Coronary artery (tissue), 2 donors: ENCODE measurements at regions not wholly inside any gene's neighbourhood (a gene's known extent, or its start where the extent isn't known, plus 50 kb on each side); places are given as distances from the start of the nearest gene placed in this dataset.
"Not testable (repeated sequence)": the region's sequence is repeated elsewhere in the genome, so short reads cannot be mapped to it uniquely, and the experiment has no call there.

Experiments
- DNase-seq: peaks from one replicate; pipeline ENCODE4 v3.0.0-alpha.2; 2017; ENCODE audit warnings: low spot score
- H3K27ac ChIP-seq, 2 donors: fragments of 200-600 bp; sonication (generic); one replicate each; pipeline ENCODE4 v1.5.1; 2016 to 2019
- H3K4me3 ChIP-seq: fragments of 200-600 bp; sonication (generic); 2 replicates; pipeline ENCODE4 v1.5.1; 2016; ENCODE audit warnings: mild to moderate bottlenecking, moderate library complexity

DNA sequence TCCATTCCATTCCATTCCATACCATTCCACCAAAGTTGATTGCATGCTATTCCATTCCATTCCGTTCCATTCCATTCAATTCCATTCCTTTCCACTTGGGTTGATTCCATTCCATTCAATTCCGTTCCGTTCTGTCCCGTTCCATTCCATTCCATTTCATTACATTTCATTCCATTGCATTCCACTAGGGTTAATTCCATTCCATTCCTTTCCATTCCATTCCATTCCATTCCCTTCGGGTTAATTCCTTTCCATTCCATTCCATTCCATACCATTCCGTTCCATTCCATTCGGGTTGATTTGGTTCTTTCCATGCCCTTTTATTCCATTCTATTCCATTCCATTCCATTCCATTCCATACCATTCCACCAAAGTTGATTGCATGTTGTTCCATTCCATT lies 131.9 kb downstream of the CWH43 start:
- not testable (repeated sequence) for H3K27ac ChIP-seq, DNase-seq, H3K4me3 ChIP-seq

GRCh38 chr4:49118379-49119212 lies 132.5 kb downstream of the CWH43 start:
- not testable (repeated sequence) for H3K4me3 ChIP-seq, DNase-seq, H3K27ac ChIP-seq

DNA sequence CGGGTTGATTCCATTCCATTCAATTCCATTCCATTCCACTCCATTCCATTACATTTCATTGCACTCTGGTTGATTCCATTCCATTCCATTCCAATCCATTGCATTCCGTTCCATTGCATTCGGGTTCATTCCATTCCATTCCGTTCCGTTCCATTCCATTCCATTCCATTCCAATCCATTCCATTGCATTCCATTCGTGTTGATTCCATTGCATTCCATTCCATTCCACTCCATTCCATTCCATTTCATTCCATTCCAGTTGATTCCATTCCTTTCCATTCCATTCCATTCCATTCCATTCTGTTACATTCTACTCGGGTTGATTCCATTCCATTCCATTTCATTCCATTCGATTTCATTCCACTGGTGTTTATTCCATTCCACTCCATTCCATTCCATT lies 133.3 kb downstream of the CWH43 start:
- H3K4me3 ChIP-seq, H3K27ac ChIP-seq, DNase-seq: not testable (repeated sequence)

GRCh38 chr4:49120042-49120779 lies 134.1 kb downstream of the CWH43 start:
- not testable (repeated sequence) for H3K27ac ChIP-seq, H3K4me3 ChIP-seq, DNase-seq

- not testable (repeated sequence) for H3K27ac ChIP-seq, H3K4me3 ChIP-seq, DNase-seq
Observed at GRCh38 chr4:49120804-49121203, 134.7 kb downstream of the CWH43 start.

DNA sequence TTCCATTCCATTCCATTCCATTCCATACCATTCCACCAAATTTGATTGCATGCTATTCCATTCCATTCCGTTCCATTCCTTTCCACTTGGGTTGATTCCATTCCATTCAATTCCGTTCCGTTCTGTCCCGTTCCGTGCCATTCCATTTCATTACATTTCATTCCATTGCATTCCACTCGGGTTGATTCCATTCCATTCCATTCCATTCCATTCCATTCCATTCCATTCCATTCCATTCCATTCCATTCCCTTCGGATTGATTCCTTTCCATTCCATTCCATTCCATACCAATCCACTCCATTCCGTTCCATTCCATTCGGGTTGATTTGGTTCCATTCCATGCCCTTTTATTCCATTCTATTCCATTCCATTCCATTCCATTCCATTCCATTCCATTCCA lies 140.4 kb downstream of the CWH43 start:
- H3K4me3 ChIP-seq, DNase-seq, H3K27ac ChIP-seq: not testable (repeated sequence)

DNA sequence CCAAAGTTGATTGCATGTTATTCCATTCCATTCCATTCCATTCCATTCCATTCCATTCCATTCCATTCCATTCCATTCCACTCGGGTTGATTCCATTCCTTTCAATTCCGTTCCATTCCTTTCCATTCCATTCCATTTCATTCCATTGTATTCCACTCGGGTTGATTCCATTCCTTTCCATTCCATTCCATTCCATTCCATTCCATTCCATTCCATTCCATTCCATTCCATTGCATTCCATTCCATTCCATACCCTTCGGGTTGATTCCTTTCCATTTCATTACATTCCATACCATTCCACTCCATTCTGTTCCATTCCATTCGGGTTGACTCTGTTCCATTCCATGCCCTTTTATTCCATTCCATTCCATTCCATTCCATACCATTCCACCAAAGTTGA lies 140.8 kb downstream of the CWH43 start:
- H3K4me3 ChIP-seq, H3K27ac ChIP-seq, DNase-seq: not testable (repeated sequence)

- DNase-seq, H3K4me3 ChIP-seq, H3K27ac ChIP-seq: not testable (repeated sequence)
Observed at GRCh38 chr4:49129385-49129784, 143.3 kb downstream of the CWH43 start.

- not testable (repeated sequence) for H3K27ac ChIP-seq, DNase-seq, H3K4me3 ChIP-seq
Observed at GRCh38 chr4:49129870-49130269, 143.8 kb downstream of the CWH43 start.

DNA sequence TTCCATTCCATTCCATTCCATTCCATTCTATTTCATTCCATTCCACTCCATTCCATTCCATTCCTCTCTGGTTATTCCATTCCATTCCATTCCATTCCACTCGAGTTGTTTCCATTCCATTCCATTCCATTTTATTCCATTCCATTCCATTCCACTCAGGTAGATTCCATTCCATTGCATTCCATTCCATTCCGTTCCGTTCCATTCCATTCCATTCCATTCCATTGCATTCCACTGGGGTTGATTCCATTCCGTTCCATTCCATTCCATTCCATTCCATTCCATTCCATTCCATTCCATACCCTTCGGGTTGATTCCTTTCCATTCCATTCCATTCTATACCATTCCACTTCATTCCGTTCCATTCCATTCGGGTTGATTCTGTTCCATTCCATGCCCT lies 144.6 kb downstream of the CWH43 start:
- not testable (repeated sequence) for H3K27ac ChIP-seq, H3K4me3 ChIP-seq, DNase-seq

DNA sequence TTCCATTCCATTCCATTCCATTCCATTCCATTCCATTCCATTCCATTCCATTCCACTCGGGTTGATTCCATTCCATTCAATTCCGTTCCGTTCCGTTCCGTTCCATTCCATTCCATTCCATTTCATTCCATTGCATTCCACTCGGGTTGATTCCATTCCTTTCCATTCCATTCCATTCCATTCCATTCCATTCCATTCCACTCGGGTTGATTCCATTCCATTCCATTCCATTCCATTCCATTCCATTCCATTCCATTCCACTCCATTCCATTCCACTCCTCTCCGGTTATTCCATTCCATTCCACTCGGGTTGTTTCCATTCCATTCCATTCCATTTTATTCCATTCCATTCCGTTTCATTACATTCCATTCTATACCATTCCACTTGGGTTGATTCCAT lies 151.0 kb downstream of the CWH43 start:
- H3K27ac ChIP-seq, DNase-seq, H3K4me3 ChIP-seq: not testable (repeated sequence)

GRCh38 chr4:49137961-49138360 lies 151.9 kb downstream of the CWH43 start:
- DNase-seq, H3K27ac ChIP-seq, H3K4me3 ChIP-seq: not testable (repeated sequence)

DNA sequence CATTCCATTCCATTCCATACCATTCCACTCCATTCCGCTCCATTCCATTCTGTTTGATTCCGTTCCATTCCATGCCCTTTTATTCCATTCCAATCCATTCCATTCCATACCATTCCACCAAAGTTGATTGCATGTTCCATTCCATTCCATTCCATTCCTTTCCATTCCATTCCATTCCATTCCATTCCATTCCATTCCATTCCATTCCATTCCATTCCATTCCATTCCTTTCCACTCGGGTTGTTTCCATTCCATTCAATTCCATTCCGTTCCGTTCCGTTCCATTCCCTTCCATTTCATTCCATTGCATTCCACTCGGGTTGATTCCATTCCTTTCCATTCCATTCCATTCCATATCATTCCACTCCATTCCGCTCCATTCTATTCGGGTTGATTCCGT lies 152.7 kb downstream of the CWH43 start:
- H3K27ac ChIP-seq, DNase-seq, H3K4me3 ChIP-seq: not testable (repeated sequence)

- H3K27ac ChIP-seq, H3K4me3 ChIP-seq, DNase-seq: not testable (repeated sequence)
Observed at GRCh38 chr4:49139513-49139912, 153.4 kb downstream of the CWH43 start.

GRCh38 chr4:49140351-49140750 lies 154.3 kb downstream of the CWH43 start:
- not testable (repeated sequence) for DNase-seq, H3K4me3 ChIP-seq, H3K27ac ChIP-seq

- not testable (repeated sequence) for DNase-seq, H3K4me3 ChIP-seq, H3K27ac ChIP-seq
Observed at GRCh38 chr4:49141955-49142354, 155.9 kb downstream of the CWH43 start.

- not testable (repeated sequence) for DNase-seq, H3K4me3 ChIP-seq, H3K27ac ChIP-seq
Observed at GRCh38 chr4:49147143-49147542, 161.1 kb downstream of the CWH43 start.

GRCh38 chr4:49147596-49147995 lies 161.5 kb downstream of the CWH43 start:
- not testable (repeated sequence) for DNase-seq, H3K4me3 ChIP-seq, H3K27ac ChIP-seq

DNA sequence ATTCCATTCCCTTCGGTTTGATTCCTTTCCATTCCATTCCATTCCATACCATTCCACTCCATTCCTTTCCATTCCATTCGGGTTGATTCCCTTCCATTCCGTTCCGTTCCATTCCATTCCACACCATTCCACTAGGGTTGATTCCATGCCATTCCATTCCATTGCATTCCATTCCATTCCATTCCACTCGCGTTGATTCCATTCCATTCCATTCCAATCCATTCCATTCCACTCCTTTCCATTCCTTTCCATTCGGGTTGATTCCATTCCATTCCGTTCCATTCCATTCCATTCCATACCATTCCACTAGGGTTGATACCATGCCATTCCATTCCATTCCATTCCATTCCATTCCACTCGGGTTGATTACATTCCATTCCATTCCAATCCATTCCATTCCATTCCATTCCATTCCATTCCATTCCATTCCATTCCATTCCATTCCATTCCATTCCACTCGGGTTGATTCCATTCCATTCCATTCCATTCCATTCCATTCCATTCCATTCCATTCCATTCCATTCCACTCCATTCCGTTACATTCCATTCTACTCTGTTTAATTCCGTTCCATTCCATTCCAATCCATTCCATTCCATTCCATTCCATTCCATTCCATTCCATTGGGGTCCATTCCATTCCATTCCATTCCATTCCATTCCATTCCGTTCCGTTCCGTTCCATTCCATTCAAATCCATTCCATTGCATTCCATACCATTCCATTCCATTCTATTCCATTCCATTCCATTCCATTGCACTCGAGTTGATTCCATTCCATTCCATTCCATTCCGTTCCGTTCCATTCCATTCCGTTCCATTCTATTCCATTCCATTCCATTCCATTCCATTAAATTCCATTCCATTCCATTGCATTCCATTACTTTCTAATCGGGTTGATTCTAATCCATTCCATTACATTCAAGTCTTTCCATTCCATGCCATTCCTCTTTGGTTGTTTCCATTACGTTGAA lies 163.2 kb downstream of the CWH43 start:
- DNase-seq: peak; percentile 96
- not testable (repeated sequence) for H3K27ac ChIP-seq, H3K4me3 ChIP-seq
